Mesothelial cell of epicardium (in vitro differentiated cells): ENCODE measurements at regions not wholly inside any gene's neighbourhood (a gene's known extent, or its start where the extent isn't known, plus 50 kb on each side); places are given as distances from the start of the nearest gene placed in this dataset.

Source experiments
- DNase-seq, 2 experiments: peaks; one replicate each; pipeline ENCODE4 v3.0.0; 2021; ENCODE audit warnings: low spot score in 2 of 2; ENCODE audit not compliant: unreplicated experiment in 2 of 2
- H3K27ac Mint-ChIP-seq: 2 replicates; pipeline ENCODE4 v1.8.0; 2021; ENCODE audit warnings: mixed read lengths
- H3K27me3 Mint-ChIP-seq: 2 replicates; pipeline ENCODE4 v1.8.0; 2021; ENCODE audit warnings: low read depth, mixed read lengths
- H3K36me3 Mint-ChIP-seq: 2 replicates; pipeline ENCODE4 v1.8.0; 2021; ENCODE audit warnings: mixed read lengths
- H3K4me1 Mint-ChIP-seq: 2 replicates; pipeline ENCODE4 v1.8.0; 2021; ENCODE audit warnings: mixed read lengths
- H3K4me3 Mint-ChIP-seq: 2 replicates; pipeline ENCODE4 v1.8.0; 2021; ENCODE audit warnings: mild to moderate bottlenecking, moderate library complexity, mixed read lengths
- H3K9me3 Mint-ChIP-seq: 2 replicates; pipeline ENCODE4 v1.8.0; 2021; ENCODE audit warnings: mixed read lengths
- TF ChIP-seq, protein P1 (sequence below): fragments of 200-600 bp; sonication (generic); IDR thresholded peaks from one replicate; pipeline ENCODE4 v1.5.0; 2021; ENCODE audit warnings: antibody characterized with exemption; ENCODE audit not compliant: unreplicated experiment

GRCh38 chr3:181940703-181941102, 229.0 kb downstream of the SOX2 start:
- H3K36me3 Mint-ChIP-seq: no peaks in the 10 kb centered on the region
- peaks cover 31% of the 10 kb centered on the region for H3K27me3 Mint-ChIP-seq
- TF ChIP-seq, protein P1, sequence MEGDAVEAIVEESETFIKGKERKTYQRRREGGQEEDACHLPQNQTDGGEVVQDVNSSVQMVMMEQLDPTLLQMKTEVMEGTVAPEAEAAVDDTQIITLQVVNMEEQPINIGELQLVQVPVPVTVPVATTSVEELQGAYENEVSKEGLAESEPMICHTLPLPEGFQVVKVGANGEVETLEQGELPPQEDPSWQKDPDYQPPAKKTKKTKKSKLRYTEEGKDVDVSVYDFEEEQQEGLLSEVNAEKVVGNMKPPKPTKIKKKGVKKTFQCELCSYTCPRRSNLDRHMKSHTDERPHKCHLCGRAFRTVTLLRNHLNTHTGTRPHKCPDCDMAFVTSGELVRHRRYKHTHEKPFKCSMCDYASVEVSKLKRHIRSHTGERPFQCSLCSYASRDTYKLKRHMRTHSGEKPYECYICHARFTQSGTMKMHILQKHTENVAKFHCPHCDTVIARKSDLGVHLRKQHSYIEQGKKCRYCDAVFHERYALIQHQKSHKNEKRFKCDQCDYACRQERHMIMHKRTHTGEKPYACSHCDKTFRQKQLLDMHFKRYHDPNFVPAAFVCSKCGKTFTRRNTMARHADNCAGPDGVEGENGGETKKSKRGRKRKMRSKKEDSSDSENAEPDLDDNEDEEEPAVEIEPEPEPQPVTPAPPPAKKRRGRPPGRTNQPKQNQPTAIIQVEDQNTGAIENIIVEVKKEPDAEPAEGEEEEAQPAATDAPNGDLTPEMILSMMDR: no peak
- no peak overlapping the region for H3K4me3 Mint-ChIP-seq
- no peak for DNase-seq
- peaks cover 5% of the 10 kb centered on the region for H3K9me3 Mint-ChIP-seq
- H3K4me1 Mint-ChIP-seq: peaks cover 28% of the 10 kb centered on the region
- H3K27ac Mint-ChIP-seq: no peak overlapping the region

- Mint-ChIP-seq H3K36me3 (no peaks in the 10 kb centered on the region), H3K4me1 (peaks cover 28% of the 10 kb centered on the region), H3K9me3 (peaks cover 3% of the 10 kb centered on the region), H3K4me3 (no peak overlapping the region), H3K27ac (no peak overlapping the region), H3K27me3 (peaks cover 32% of the 10 kb centered on the region)
- DNase-seq: no peak
- TF ChIP-seq, protein P1: no peak
These were observed 229.5 kb downstream of the SOX2 start for GRCh38 chr3:181941250-181941649.

GRCh38 chr3:181943285-181943684, 231.6 kb downstream of the SOX2 start:
- DNase-seq: no peak
- Mint-ChIP-seq H3K27me3 (peaks cover 35% of the 10 kb centered on the region), H3K27ac (no peak overlapping the region), H3K9me3 (peaks cover 3% of the 10 kb centered on the region), H3K4me3 (no peak overlapping the region), H3K36me3 (no peaks in the 10 kb centered on the region), H3K4me1 (peaks cover 28% of the 10 kb centered on the region)
- TF ChIP-seq, protein P1: no peak

DNA sequence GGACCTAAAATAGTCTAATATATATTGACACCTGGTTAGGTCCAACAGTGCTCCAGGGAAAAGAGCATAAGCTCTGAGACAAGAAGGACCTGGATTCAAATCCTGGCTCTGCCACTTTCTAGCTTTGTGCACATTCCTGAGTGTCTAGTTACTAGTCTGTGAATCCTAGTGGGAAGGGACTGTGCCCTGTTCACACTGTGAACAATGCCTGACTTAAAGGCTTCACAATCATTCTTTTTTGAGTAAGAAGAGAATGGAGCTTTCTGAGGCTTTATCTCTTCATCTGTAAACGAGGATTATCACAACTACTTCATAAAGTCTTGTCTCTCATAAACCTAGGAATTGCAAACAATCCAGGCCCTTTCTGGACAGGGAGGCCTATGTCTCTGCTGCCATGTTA, 235.9 kb downstream of the SOX2 start:
- Mint-ChIP-seq H3K9me3 (peaks cover 3% of the 10 kb centered on the region), H3K36me3 (no peaks in the 10 kb centered on the region), H3K4me1 (peaks cover 12% of the 10 kb centered on the region), H3K27ac (no peak overlapping the region), H3K27me3 (peaks cover 9% of the 10 kb centered on the region), H3K4me3 (no peak overlapping the region)
- TF ChIP-seq, protein P1: no peak
- no peak for DNase-seq

- Mint-ChIP-seq H3K9me3 (peaks cover 3% of the 10 kb centered on the region), H3K36me3 (no peaks in the 10 kb centered on the region)
These were observed 236.6 kb downstream of the SOX2 start for GRCh38 chr3:181948286-181948685.

DNA sequence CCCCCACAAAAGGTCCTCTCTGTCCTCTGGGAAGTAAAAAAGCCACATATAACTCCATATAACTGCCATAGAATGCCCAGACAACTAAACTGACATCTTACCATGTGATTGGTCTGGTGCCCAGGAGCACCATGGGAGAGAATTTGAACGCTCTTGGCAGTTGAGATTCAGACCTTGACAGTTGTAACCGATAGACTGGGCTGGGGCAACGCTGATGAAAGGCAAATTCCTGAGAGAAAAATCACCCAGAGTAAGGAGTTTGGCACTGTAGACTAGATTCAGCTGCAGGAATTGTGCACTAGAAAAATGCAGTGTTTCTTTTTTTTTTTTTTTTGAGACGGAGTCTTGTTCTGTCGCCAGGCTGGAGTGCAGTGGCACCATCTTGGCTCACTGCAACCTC, 240.5 kb downstream of the SOX2 start:
- H3K27ac Mint-ChIP-seq: no peak overlapping the region
- no peaks in the 10 kb centered on the region for H3K9me3 Mint-ChIP-seq
- H3K27me3 Mint-ChIP-seq: peaks cover 14% of the 10 kb centered on the region
- no peaks in the 10 kb centered on the region for H3K36me3 Mint-ChIP-seq
- H3K4me1 Mint-ChIP-seq: no peaks in the 10 kb centered on the region
- no peak overlapping the region for H3K4me3 Mint-ChIP-seq
- TF ChIP-seq, protein P1: no peak
- no peak for DNase-seq

More at GRCh38 chr3:181948286-181948685, 236.6 kb downstream of the SOX2 start:
- Mint-ChIP-seq H3K27ac (no peak overlapping the region), H3K4me1 (peaks cover 6% of the 10 kb centered on the region), H3K27me3 (peaks cover 8% of the 10 kb centered on the region), H3K4me3 (no peak overlapping the region)
- TF ChIP-seq, protein P1: no peak
- DNase-seq: no peak
